Esophagus muscularis mucosa (tissue), 4 donors: ENCODE measurements at regions not wholly inside any gene's neighbourhood (a gene's known extent, or its start where the extent isn't known, plus 50 kb on each side); places are given as distances from the start of the nearest gene placed in this dataset.

Experiments
- DNase-seq: peaks from one replicate; pipeline ENCODE4 v3.0.0-alpha.2; 2017; ENCODE audit errors: extremely low spot score
- H3K27ac ChIP-seq, 4 donors: fragments of 200-600 bp; sonication (generic); replicated peaks in 1 of 4; 1 replicate in 3 of 4; 2 replicates in 1 of 4; pipeline ENCODE4 v1.5.1; 2016 to 2019; ENCODE audit warnings: mild to moderate bottlenecking in 1 of 4
- H3K27me3 ChIP-seq, 4 donors: fragments of 200-600 bp; sonication (generic); one replicate each; pipeline versions ENCODE4 v1.5.1 to v1.6.0; 2016 to 2019
- H3K36me3 ChIP-seq, 4 donors: fragments of 200-600 bp; sonication (generic); one replicate each; pipeline ENCODE4 v1.5.1; 2016 to 2019
- H3K4me1 ChIP-seq, 4 donors: fragments of 200-600 bp; sonication (generic); one replicate each; pipeline ENCODE4 v1.5.1; 2016 to 2019
- H3K4me3 ChIP-seq, 4 donors: fragments of 200-600 bp; sonication (generic); 1 replicate in 2 of 4; 2 replicates in 2 of 4; pipeline ENCODE4 v1.5.1; 2016 to 2019; ENCODE audit warnings: mild to moderate bottlenecking in 4 of 4, moderate library complexity in 1 of 4
- H3K9me3 ChIP-seq, 4 donors: fragments of 200-600 bp; sonication (generic); 1 replicate in 3 of 4; 2 replicates in 1 of 4; pipeline ENCODE4 v1.5.1; 2016 to 2019
- CTCF ChIP-seq, 3 experiments: fragments of 200-600 bp in 2 of 3; fragments of 450-650 bp in 1 of 3; sonication (generic) in 2 of 3; IDR thresholded peaks; one replicate each; pipeline ENCODE4 v1.5.1; 2017 to 2019; ENCODE audit warnings: antibody characterized with exemption in 3 of 3, mild to moderate bottlenecking in 2 of 3, moderate library complexity in 1 of 3
- EP300 ChIP-seq: sonication (generic); formaldehyde crosslinking; IDR thresholded peaks from one replicate; pipeline ENCODE4 v1.6.1; 2017; ENCODE audit warnings: antibody characterized with exemption
- POLR2A ChIP-seq: fragments of 450-650 bp; IDR thresholded peaks from one replicate; pipeline ENCODE4 v1.6.1; 2017; ENCODE audit warnings: antibody characterized with exemption, moderate library complexity, mild to moderate bottlenecking, low read depth
- POLR2AphosphoS5 ChIP-seq, 2 donors: sonication (generic); formaldehyde crosslinking; IDR thresholded peaks; one replicate each; pipeline ENCODE4 v1.6.1; 2017; ENCODE audit warnings: antibody characterized with exemption in 2 of 2
- WGBS: methylation state at CpG from one replicate; pipeline ENCODE4 v1.1.5; 2018; 5-methylcytosine and 5-hydroxymethylcytosine counted together
- intact Hi-C: fragments of 100-400 bp; cut with DNase I; formaldehyde crosslinking; loops from one replicate; pipeline ENCODE4 v1.15.1; 2023

- DNase-seq: no peak
- Histone ChIP-seq H3K4me3 (no peak overlapping the region), H3K9me3 (peaks cover 0 to 4% (median 0%) of the 10 kb centered on the region in 4 donors), H3K36me3 (no peaks in the 10 kb centered on the region), H3K4me1 (no peaks in the 10 kb centered on the region), H3K27me3 (no peaks in the 10 kb centered on the region), H3K27ac (no peak overlapping the region)
- WGBS: 67% methylated on average over 1 of the region's 1 CpG
- no peak for TF ChIP-seq CTCF (IDR thresholded peaks at IDR 0.05)
- TF ChIP-seq EP300: no peak
- TF ChIP-seq POLR2A: no peak
- TF ChIP-seq POLR2AphosphoS5 (IDR thresholded peaks at IDR 0.05): no peak
- intact Hi-C loops: no loop called here
These were observed 82.8 kb upstream of the CPNE4 start for GRCh38 chr3:132117642-132118041.

- WGBS: 42% methylated on average over 1 of the region's 1 CpG
- Histone ChIP-seq H3K27ac (no peak overlapping the region), H3K4me1 (no peaks in the 10 kb centered on the region), H3K4me3 (no peak overlapping the region), H3K36me3 (no peaks in the 10 kb centered on the region), H3K27me3 (no peaks in the 10 kb centered on the region), H3K9me3 (peaks cover 0 to 4% (median 0%) of the 10 kb centered on the region in 4 donors)
- intact Hi-C loops: no loop called here
- no peak for TF ChIP-seq POLR2A
- no peak for TF ChIP-seq CTCF (IDR thresholded peaks at IDR 0.05)
- no peak for TF ChIP-seq POLR2AphosphoS5 (IDR thresholded peaks at IDR 0.05)
- no peak for TF ChIP-seq EP300
- DNase-seq: no peak
These were observed 84.7 kb upstream of the CPNE4 start for GRCh38 chr3:132119531-132119930.

- 69% methylated on average over 3 of the region's 3 CpGs for WGBS
- peaks cover 0 to 4% (median 0%) of the 10 kb centered on the region in 4 donors for H3K9me3 ChIP-seq
- TF ChIP-seq POLR2A: no peak
- no peak for TF ChIP-seq CTCF (IDR thresholded peaks at IDR 0.05)
- H3K36me3 ChIP-seq: no peaks in the 10 kb centered on the region
- H3K4me3 ChIP-seq: no peak overlapping the region
- intact Hi-C loops: no loop called here
- no peak overlapping the region for H3K27ac ChIP-seq
- no peaks in the 10 kb centered on the region for H3K4me1 ChIP-seq
- H3K27me3 ChIP-seq: no peaks in the 10 kb centered on the region
- no peak for DNase-seq
These were observed 89.3 kb upstream of the CPNE4 start for GRCh38 chr3:132124096-132124495.

- no peak overlapping the region for H3K27ac ChIP-seq
- DNase-seq: no peak
- H3K4me3 ChIP-seq: no peak overlapping the region
- intact Hi-C loops: no loop called here
- no peaks in the 10 kb centered on the region for H3K4me1 ChIP-seq
- H3K36me3 ChIP-seq: no peaks in the 10 kb centered on the region
- H3K9me3 ChIP-seq: peaks cover 0 to 4% (median 0%) of the 10 kb centered on the region in 4 donors
- 88% methylated on average over 4 of the region's 4 CpGs for WGBS
- H3K27me3 ChIP-seq: no peaks in the 10 kb centered on the region
- TF ChIP-seq EP300: no peak
- TF ChIP-seq POLR2AphosphoS5 (IDR thresholded peaks at IDR 0.05): no peak
- no peak for TF ChIP-seq CTCF (IDR thresholded peaks at IDR 0.05)
- TF ChIP-seq POLR2A: no peak
These were observed 90.0 kb upstream of the CPNE4 start for GRCh38 chr3:132124651-132125284.

- DNase-seq: no peak
- intact Hi-C loops: no loop called here
- no peaks in the 10 kb centered on the region for H3K27me3 ChIP-seq
- H3K4me3 ChIP-seq: no peak overlapping the region
- WGBS: 13% methylated on average over 1 of the region's 1 CpG
- TF ChIP-seq CTCF (IDR thresholded peaks at IDR 0.05) (no peak), EP300 (no peak), POLR2A (no peak), POLR2AphosphoS5 (IDR thresholded peaks at IDR 0.05) (no peak)
- H3K27ac ChIP-seq: no peak overlapping the region
- no peaks in the 10 kb centered on the region for H3K36me3 ChIP-seq
- no peaks in the 10 kb centered on the region for H3K9me3 ChIP-seq
- no peaks in the 10 kb centered on the region for H3K4me1 ChIP-seq
These were observed 99.8 kb upstream of the CPNE4 start for GRCh38 chr3:132134611-132135010.
